HEK293T (cell line): ENCODE measurements at regions not wholly inside any gene's neighbourhood (a gene's known extent, or its start where the extent isn't known, plus 50 kb on each side); places are given as distances from the start of the nearest gene placed in this dataset.

Experiments used
- CTCF ChIA-PET: fragments of 350-600 bp; formaldehyde crosslinking; extraction: SDS; loops from one replicate; lab custom pipeline; 2021; ENCODE audit warnings: antibody characterized with exemption, inconsistent platforms; lab: Yijun Ruan, JAX
- POLR2A ChIA-PET: fragments of 350-600 bp; formaldehyde crosslinking; extraction: SDS; loops from one replicate; lab custom pipeline; 2020; ENCODE audit warnings: antibody characterized with exemption, inconsistent platforms; lab: Yijun Ruan, JAX
- DNase-seq: peaks from one replicate; pipeline ENCODE4 v3.0.0; 2012; ENCODE audit warnings: mixed read lengths; ENCODE audit errors: extremely low spot score
- ARNT ChIP-seq: fragments of 450-650 bp; IDR thresholded peaks from 2 replicates; pipeline ENCODE4 v1.6.1; 2017; ENCODE audit warnings: mild to moderate bottlenecking
- BHLHE40 ChIP-seq: fragments of 450-650 bp; IDR thresholded peaks from 2 replicates; pipeline ENCODE4 v1.6.1; 2016; ENCODE audit warnings: mild to moderate bottlenecking, moderate library complexity, borderline replicate concordance
- CTBP1 ChIP-seq: fragments of 450-650 bp; IDR thresholded peaks from 2 replicates; pipeline ENCODE4 v1.6.1; 2016; ENCODE audit warnings: borderline replicate concordance
- ELF4 ChIP-seq: fragments of 450-650 bp; IDR thresholded peaks from 2 replicates; pipeline ENCODE4 v1.6.1; 2017; ENCODE audit warnings: antibody characterized with exemption
- FOXA1 ChIP-seq: fragments of 450-650 bp; IDR thresholded peaks from 2 replicates; pipeline ENCODE4 v1.6.1; 2016; ENCODE audit warnings: mild to moderate bottlenecking
- FOXK2 ChIP-seq: fragments of 450-650 bp; IDR thresholded peaks from 2 replicates; pipeline ENCODE4 v1.6.1; 2016; ENCODE audit warnings: mild to moderate bottlenecking
- FOXM1 ChIP-seq: fragments of 450-650 bp; IDR thresholded peaks from 2 replicates; pipeline ENCODE4 v1.6.1; 2017; ENCODE audit warnings: mild to moderate bottlenecking, borderline replicate concordance
- HDGF ChIP-seq: fragments of 450-650 bp; IDR thresholded peaks from 2 replicates; pipeline ENCODE4 v1.6.1; 2017; ENCODE audit warnings: antibody characterized with exemption, borderline replicate concordance
- L3MBTL2 ChIP-seq: fragments of 450-650 bp; conservative IDR thresholded peaks from 2 replicates; pipeline ENCODE4 v1.6.1; 2016; ENCODE audit warnings: mild to moderate bottlenecking
- LEF1 ChIP-seq: fragments of 450-650 bp; IDR thresholded peaks from 2 replicates; pipeline ENCODE4 v1.6.1; 2017; ENCODE audit warnings: mild to moderate bottlenecking, borderline replicate concordance
- NFRKB ChIP-seq: fragments of 450-650 bp; IDR thresholded peaks from 2 replicates; pipeline ENCODE4 v1.6.1; 2016; ENCODE audit warnings: mild to moderate bottlenecking, moderate library complexity
- PKNOX1 ChIP-seq: fragments of 450-650 bp; IDR thresholded peaks from 2 replicates; pipeline ENCODE4 v1.6.1; 2016
- SP1 ChIP-seq: fragments of 450-650 bp; IDR thresholded peaks from 2 replicates; pipeline ENCODE4 v1.6.1; 2017
- SUZ12 ChIP-seq: fragments of 450-650 bp; IDR thresholded peaks from 2 replicates; pipeline ENCODE4 v1.6.1; 2016; ENCODE audit warnings: mild to moderate bottlenecking
- TARDBP ChIP-seq: fragments of 450-650 bp; IDR thresholded peaks from 2 replicates; pipeline ENCODE4 v1.6.1; 2016
- ZNF384 ChIP-seq: fragments of 450-650 bp; IDR thresholded peaks from 2 replicates; pipeline ENCODE4 v1.6.1; 2016

- CTCF ChIA-PET = no interaction called here
- POLR2A ChIA-PET = no interaction called here
- no peak for DNase-seq
- TF ChIP-seq FOXK2 (no peak), SP1 (no peak), NFRKB (no peak), SUZ12 (no peak), CTBP1 (no peak), ELF4 (no peak)
Observed at GRCh38 chr14:65330416-65330815, 82.1 kb upstream of the FUT8 start.

GRCh38 chr14:65331652-65332051 is 80.9 kb upstream of the FUT8 start:
- TF ChIP-seq ELF4 = no peak
- TF ChIP-seq FOXA1 = no peak
- no peak for TF ChIP-seq BHLHE40
- no peak for TF ChIP-seq ARNT
- no peak for TF ChIP-seq SUZ12
- TF ChIP-seq SP1 = no peak
- no peak for TF ChIP-seq FOXK2
- TF ChIP-seq CTBP1 = no peak
- TF ChIP-seq TARDBP = no peak
- no peak for TF ChIP-seq LEF1
- TF ChIP-seq NFRKB = no peak
- no peak for TF ChIP-seq FOXM1
- TF ChIP-seq L3MBTL2 = no peak
- ChIA-PET CTCF (no interaction called here), POLR2A (no interaction called here)
- no peak for DNase-seq

GRCh38 chr14:65332141-65332871 is 80.2 kb upstream of the FUT8 start:
- POLR2A ChIA-PET = no interaction called here
- TF ChIP-seq NFRKB = no peak
- no peak for TF ChIP-seq ELF4
- TF ChIP-seq BHLHE40 = no peak
- TF ChIP-seq HDGF = no peak
- TF ChIP-seq FOXK2 = no peak
- TF ChIP-seq FOXM1 = no peak
- TF ChIP-seq FOXA1 = no peak
- CTCF ChIA-PET = interaction anchor here (0.9 kb wide), 1 partner anchor 299 kb away, joined by 3 read pairs; no protein-coding TSS in a partner anchor
- no peak for DNase-seq

- no peak for DNase-seq
- CTCF ChIA-PET = no interaction called here
- POLR2A ChIA-PET = no interaction called here
- TF ChIP-seq BHLHE40 = no peak
- TF ChIP-seq PKNOX1 = no peak
- no peak for TF ChIP-seq SUZ12
- TF ChIP-seq ELF4 = no peak
- TF ChIP-seq HDGF = no peak
Observed at GRCh38 chr14:65333943-65334687, 78.4 kb upstream of the FUT8 start.

- CTCF ChIA-PET = interaction anchor here (0.6 kb wide), 1 partner anchor 626 kb away, joined by 3 read pairs; no protein-coding TSS in a partner anchor
- POLR2A ChIA-PET = no interaction called here
- no peak for DNase-seq
- no peak for TF ChIP-seq ZNF384
- no peak for TF ChIP-seq ELF4
Observed at GRCh38 chr14:65334765-65335410, 77.6 kb upstream of the FUT8 start.

- no peak for DNase-seq
- CTCF ChIA-PET = interaction anchor here (0.6 kb wide), 1 partner anchor 625 kb away, joined by 3 read pairs; no protein-coding TSS in a partner anchor
- TF ChIP-seq TARDBP (no peak), FOXK2 (no peak), ARNT (no peak), CTBP1 (no peak), BHLHE40 (no peak), PKNOX1 (no peak), ELF4 (no peak), FOXM1 (no peak)
- POLR2A ChIA-PET = no interaction called here
Observed at GRCh38 chr14:65335411-65335947, 77.1 kb upstream of the FUT8 start.

GRCh38 chr14:65336191-65336591 is 76.3 kb upstream of the FUT8 start:
- TF ChIP-seq FOXA1 (no peak), FOXM1 (no peak), BHLHE40 (no peak), NFRKB (no peak), CTBP1 (no peak), TARDBP (no peak), FOXK2 (no peak), SP1 (no peak), PKNOX1 (no peak), LEF1 (no peak), ARNT (no peak), HDGF (no peak), L3MBTL2 (no peak), ZNF384 (no peak), SUZ12 (no peak), ELF4 (no peak)
- DNase-seq = no peak
- ChIA-PET CTCF (no interaction called here), POLR2A (no interaction called here)
